GM12878 (cell line): ENCODE measurements at regions not wholly inside any gene's neighbourhood (a gene's known extent, or its start where the extent isn't known, plus 50 kb on each side); places are given as distances from the start of the nearest gene placed in this dataset.

Source experiments
- ATAC-seq: fragments of 200-7000 bp; cut with Tn5 transposase; 3 replicates; pipeline ENCODE4 v1.9.1; 2020; ENCODE audit warnings: mild to moderate bottlenecking, moderate library complexity
- BruUV-seq: library from RNA; stranded (reverse); fragments of 400-500 nt; replicated peaks from 2 replicates; lab custom pipeline; 2021; lab: Mats Ljungman, UMichigan
- CTCF ChIA-PET: fragments of 300-600 bp; sonication (Branson Sonifier 250); formaldehyde crosslinking; extraction: SDS; loops from one replicate; lab custom pipeline; 2021; ENCODE audit warnings: inconsistent platforms; lab: Yijun Ruan, JAX
- POLR2A ChIA-PET: fragments of 350-600 bp; formaldehyde crosslinking; extraction: SDS; loops from one replicate; lab custom pipeline; 2021; ENCODE audit warnings: inconsistent platforms; lab: Charles Lee
- RAD21 ChIA-PET: fragments of 300-600 bp; sonication (Branson Sonifier 250); formaldehyde crosslinking; loops from one replicate; lab custom pipeline; 2023; ENCODE audit warnings: antibody characterized with exemption; ENCODE audit not compliant: unreplicated experiment; lab: Charles Lee
- SMC1A ChIA-PET: fragments of 300-600 bp; sonication (Branson Sonifier 250); formaldehyde crosslinking; loops from one replicate; lab custom pipeline; 2023; ENCODE audit not compliant: unreplicated experiment, uncharacterized antibody; lab: Charles Lee
- DNase-seq: peaks from one replicate; pipeline ENCODE4 v3.0.0-alpha.2; 2011; ENCODE audit warnings: low read depth, low spot score
- FAIRE-seq: peaks from 3 replicates; lab custom pipeline; 2011; peaks lifted over from hg19 to GRCh38; lab: Jason Lieb, UNC
- H2AFZ ChIP-seq: 2 replicates; pipeline ENCODE4 v1.6.0; 2011; ENCODE audit warnings: low read depth, low read length, control low read depth; ENCODE audit not compliant: control insufficient read depth
- H3K27ac ChIP-seq: 2 replicates; pipeline ENCODE4 v1.5.1; 2011; ENCODE audit warnings: control low read depth; ENCODE audit not compliant: control insufficient read depth, insufficient read depth
- H3K27me3 ChIP-seq, 2 experiments: replicated peaks in 1 of 2; 2 replicates each; pipeline versions ENCODE4 v1.6.0 to v1.6.1; 2011; ENCODE audit warnings: low read length in 1 of 2; ENCODE audit not compliant: control insufficient read depth in 2 of 2, insufficient read depth in 2 of 2
- H3K36me3 ChIP-seq, 2 experiments: 2 replicates each; pipeline ENCODE4 v1.5.1; 2011; ENCODE audit warnings: low read length in 1 of 2; ENCODE audit not compliant: control insufficient read depth in 2 of 2, insufficient read depth in 2 of 2
- H3K4me1 ChIP-seq: 2 replicates; pipeline ENCODE4 v1.6.1; 2011; ENCODE audit warnings: mild to moderate bottlenecking, low read length, moderate library complexity, mixed read lengths; ENCODE audit not compliant: control insufficient read depth, insufficient read depth
- H3K4me2 ChIP-seq: 2 replicates; pipeline ENCODE4 v1.6.0; 2011; ENCODE audit warnings: control low read depth; ENCODE audit not compliant: control insufficient read depth, insufficient read depth
- H3K4me3 ChIP-seq: fragments of 200-600 bp; sonication (generic); 2 replicates; pipeline ENCODE4 v1.5.1; 2016
- H3K79me2 ChIP-seq: 2 replicates; pipeline ENCODE4 v1.6.0; 2011; ENCODE audit warnings: low read length; ENCODE audit not compliant: control insufficient read depth, insufficient read depth
- H3K9ac ChIP-seq: 2 replicates; pipeline ENCODE4 v1.8.0; 2011; ENCODE audit warnings: low read length, control low read depth, mixed read lengths; ENCODE audit not compliant: control insufficient read depth, insufficient read depth
- H3K9me3 ChIP-seq: replicated peaks from 3 replicates; pipeline ENCODE4 v1.5.1; 2011; ENCODE audit warnings: mild to moderate bottlenecking, low read length; ENCODE audit not compliant: control insufficient read depth, insufficient read depth
- H4K20me1 ChIP-seq: 2 replicates; pipeline ENCODE4 v1.6.0; 2011; ENCODE audit not compliant: control insufficient read depth, insufficient read depth
- CUX1 ChIP-seq: IDR thresholded peaks from 2 replicates; pipeline ENCODE4 v1.6.1; 2012; ENCODE audit warnings: improper control_type of control experiment, low read depth, low read length; ENCODE audit not compliant: insufficient replicate concordance
- PKNOX1 ChIP-seq: fragments of 450-650 bp; IDR thresholded peaks from 2 replicates; pipeline ENCODE4 v1.6.1; 2016; ENCODE audit warnings: mild to moderate bottlenecking
- RUNX3 ChIP-seq: IDR thresholded peaks from 2 replicates; pipeline ENCODE4 v1.6.1; 2012; ENCODE audit warnings: low read length, inconsistent platforms
- WGBS: methylation state at CpG from one replicate; pipeline ENCODE4 v1.1.6; 2016; ENCODE audit warnings: low lambda C conversion rate; ENCODE audit not compliant: insufficient replicate concordance, insufficient coverage; ENCODE audit errors: missing lambda C conversion rate; 5-methylcytosine and 5-hydroxymethylcytosine counted together
- in situ Hi-C: fragments of 300-500 bp; cut with MboI; formaldehyde crosslinking; loops from 9 replicates; pipeline ENCODE4 v1.14.3; 2018; ENCODE audit warnings: mixed read lengths
- intact Hi-C: fragments of 100-400 bp; cut with micrococcal nuclease; formaldehyde crosslinking; loops from one replicate; pipeline ENCODE4 v1.14.2; 2022; ENCODE audit not compliant: unreplicated experiment

GRCh38 chr3:4906107-4906621, 73.1 kb upstream of the BHLHE40 start:
- BruUV-seq: no TSS peak
- Histone ChIP-seq H3K4me3 (no peak overlapping the region), H3K9ac (no peak overlapping the region), H3K4me2 (no peak overlapping the region), H3K36me3 (no peaks in the 10 kb centered on the region), H3K27ac (no peak overlapping the region), H3K27me3 (no peaks in the 10 kb centered on the region), H3K9me3 (peaks cover 2% of the 10 kb centered on the region; the same call in 2 of the 3 replicates), H2AFZ (no peak overlapping the region), H3K79me2 (no peaks in the 10 kb centered on the region), H3K4me1 (peaks cover 22% of the 10 kb centered on the region), H4K20me1 (no peaks in the 10 kb centered on the region)
- SMC1A ChIA-PET: interaction anchor here (0.8 to 4.9 kb wide), 18 partner anchors 8 to 195 kb away, joined by 3 to 21 read pairs (median 5); no protein-coding TSS in a partner anchor
- intact Hi-C loops: loop anchor here (5.0 kb wide), 1 partner anchor 151 kb away; no protein-coding TSS in a partner anchor
- CTCF ChIA-PET: interaction anchor here (0.6 to 2.2 kb wide), 5 partner anchors 17 to 145 kb away, joined by 3 to 10 read pairs (median 4); no protein-coding TSS in a partner anchor
- FAIRE-seq (no peak), ATAC-seq (peak; percentile 73), DNase-seq (no peak)
- WGBS: 57% methylated on average over 3 of the region's 3 CpGs
- peak; percentile 52 for TF ChIP-seq PKNOX1
- TF ChIP-seq CUX1: no peak
- peak; percentile 17; the same call in 1 of the 2 replicates for TF ChIP-seq RUNX3
- RAD21 ChIA-PET: interaction anchor here (0.8 to 4.6 kb wide), 10 partner anchors 16 to 186 kb away, joined by 3 to 26 read pairs (median 4); partner anchors contain the start of gene BHLHE40
- in situ Hi-C loops: no loop called here
- POLR2A ChIA-PET: interaction anchor here (0.7 to 1.5 kb wide), 6 partner anchors 8 to 152 kb away, joined by 3 to 9 read pairs (median 3); no protein-coding TSS in a partner anchor
